K562 (cell line): ENCODE measurements at regions not wholly inside any gene's neighbourhood (a gene's known extent, or its start where the extent isn't known, plus 50 kb on each side); places are given as distances from the start of the nearest gene placed in this dataset.

Source experiments
- ATAC-seq: fragments of 200-7000 bp; cut with Tn5 transposase; 3 replicates; pipeline ENCODE4 v1.9.1; 2020; ENCODE audit warnings: moderate library complexity
- BruUV-seq: library from RNA; stranded (reverse); fragments of 400-500 nt; replicated peaks from 2 replicates; lab custom pipeline; 2021; lab: Mats Ljungman, UMichigan
- CTCF ChIA-PET: fragments of 300-600 bp; formaldehyde crosslinking; extraction: SDS; loops from one replicate; lab custom pipeline; 2021; ENCODE audit warnings: low intra/inter-chr PET ratio; lab: Yijun Ruan, JAX
- POLR2A ChIA-PET: fragments of 300-600, 350-650 bp; sonication (Branson Sonifier 250); formaldehyde crosslinking; extraction: SDS; loops from one replicate; lab custom pipeline; 2021; ENCODE audit warnings: antibody characterized with exemption, inconsistent platforms; lab: Yijun Ruan, JAX
- DNase-seq, 4 experiments: peaks; one replicate each; pipeline versions ENCODE4 v3.0.0 to v3.0.0-alpha.2; 2011 to 2018; ENCODE audit warnings: low spot score in 3 of 4, mixed read lengths in 3 of 4; ENCODE audit errors: extremely low read depth in 1 of 4
- FAIRE-seq: peaks from 2 replicates; lab custom pipeline; 2011; peaks lifted over from hg19 to GRCh38; lab: Jason Lieb, UNC
- H2AFZ ChIP-seq: 2 replicates; pipeline ENCODE4 v1.6.0; 2011; ENCODE audit warnings: low read depth, low read length, control low read depth, inconsistent platforms
- H3K27ac ChIP-seq: fragments of 200-600 bp; 3 replicates; pipeline ENCODE4 v1.8.0; 2011; ENCODE audit warnings: low read depth, mild to moderate bottlenecking, control low read depth, inconsistent platforms, low read length, moderate library complexity, mixed read lengths; ENCODE audit errors: extremely low read depth
- H3K27me3 ChIP-seq, 2 experiments: fragments of 300-600 bp in 1 of 2; 2 replicates in 1 of 2; 3 replicates in 1 of 2; pipeline versions ENCODE4 v1.6.0 to v1.8.0; 2011; ENCODE audit warnings: inconsistent platforms in 2 of 2, low read length in 2 of 2, mild to moderate bottlenecking in 1 of 2, mixed read lengths in 1 of 2, moderate library complexity in 1 of 2; ENCODE audit not compliant: control insufficient read depth in 2 of 2, insufficient read depth in 2 of 2
- H3K36me3 ChIP-seq: fragments of 300-600 bp; 3 replicates; pipeline ENCODE4 v1.8.0; 2011; ENCODE audit warnings: mild to moderate bottlenecking, low read length, inconsistent platforms; ENCODE audit not compliant: control insufficient read depth, insufficient read depth
- H3K4me1 ChIP-seq, 2 experiments: fragments of 200-600 bp in 1 of 2; replicated peaks in 1 of 2; 2 replicates in 1 of 2; 3 replicates in 1 of 2; pipeline versions ENCODE4 v1.5.1 to v1.8.0; 2011; ENCODE audit warnings: inconsistent platforms in 2 of 2, low read length in 2 of 2, mild to moderate bottlenecking in 1 of 2, mixed read lengths in 1 of 2, moderate library complexity in 1 of 2; ENCODE audit not compliant: control insufficient read depth in 2 of 2, insufficient read depth in 2 of 2
- H3K4me2 ChIP-seq: 2 replicates; pipeline ENCODE4 v1.6.1; 2011; ENCODE audit warnings: low read length, control low read depth, inconsistent platforms, mixed read lengths; ENCODE audit not compliant: insufficient read depth
- H3K4me3 ChIP-seq: fragments of 200-600 bp; sonication (generic), shearing (Covaris generic); 2 replicates; pipeline ENCODE4 v1.5.1; 2016; ENCODE audit warnings: control low read depth, inconsistent platforms
- H3K79me2 ChIP-seq: fragments of 200-600 bp; 3 replicates; pipeline ENCODE4 v1.8.0; 2011; ENCODE audit warnings: low read length, inconsistent platforms; ENCODE audit not compliant: control insufficient read depth, insufficient read depth
- H3K9ac ChIP-seq, 2 experiments: 2 replicates each; pipeline versions ENCODE4 v1.6.0 to v1.6.1; 2011; ENCODE audit warnings: low read depth in 2 of 2, low read length in 2 of 2, control low read depth in 1 of 2, inconsistent platforms in 1 of 2, mild to moderate bottlenecking in 1 of 2, mixed read lengths in 1 of 2; ENCODE audit not compliant: insufficient read depth in 1 of 2
- H3K9me1 ChIP-seq: one replicate; pipeline ENCODE4 v1.6.0; 2011; ENCODE audit warnings: inconsistent platforms, mild to moderate bottlenecking, low read length, moderate library complexity; ENCODE audit not compliant: control insufficient read depth, insufficient read depth
- H3K9me3 ChIP-seq: replicated peaks from 2 replicates; pipeline ENCODE4 v1.5.1; 2011; ENCODE audit warnings: low read depth, low read length, inconsistent platforms; ENCODE audit not compliant: control insufficient read depth, insufficient read depth
- H4K20me1 ChIP-seq: replicated peaks from 2 replicates; pipeline ENCODE4 v1.6.1; 2011; ENCODE audit warnings: low read length, inconsistent platforms, mixed read lengths; ENCODE audit not compliant: control insufficient read depth, insufficient read depth
- CBX3 ChIP-seq, 2 experiments: IDR thresholded peaks; 1 replicate in 1 of 2; 2 replicates in 1 of 2; pipeline ENCODE4 v1.6.1; 2012; ENCODE audit warnings: inconsistent platforms in 2 of 2, low read length in 2 of 2, borderline replicate concordance in 1 of 2, control low read depth in 1 of 2
- HEY1 ChIP-seq: fragments of 250-450 bp; sonication (Bioruptor Pico); IDR thresholded peaks from 2 replicates; pipeline ENCODE4 v1.5.0; 2020; ENCODE audit warnings: mild to moderate bottlenecking, moderate library complexity, borderline replicate concordance
- JUN ChIP-seq, 2 experiments: sonication (generic) in 1 of 2; formaldehyde crosslinking in 1 of 2; IDR thresholded peaks; 2 replicates each; pipeline versions ENCODE4 v1.6.1 to v1.8.0; 2012 to 2022; ENCODE audit warnings: borderline replicate concordance in 2 of 2, mild to moderate bottlenecking in 2 of 2, improper control_type of control experiment in 1 of 2, low read depth in 1 of 2, low read length in 1 of 2, missing genetic modification reagents in 1 of 2
- POLR2H ChIP-seq: IDR thresholded peaks from 2 replicates; pipeline ENCODE4 v1.6.1; 2016; ENCODE audit warnings: missing genetic modification characterization, low read depth, mild to moderate bottlenecking, control low read depth, missing compliant biosample characterization, moderate library complexity
- SREBF2 ChIP-seq: sonication (generic); formaldehyde crosslinking; IDR thresholded peaks from 2 replicates; pipeline ENCODE4 v1.4.0; 2020; ENCODE audit warnings: mild to moderate bottlenecking, missing genetic modification reagents
- TAF15 ChIP-seq: fragments of 200-400 bp; formaldehyde crosslinking; IDR thresholded peaks from 2 replicates; pipeline ENCODE4 v1.6.1; 2017; ENCODE audit warnings: mild to moderate bottlenecking, low read depth, low read length, moderate library complexity
- ZNF134 ChIP-seq: fragments of 250-450 bp; sonication (Bioruptor Pico); conservative IDR thresholded peaks from 2 replicates; pipeline ENCODE4 v1.4.0; 2020
- ZNF274 ChIP-seq: IDR thresholded peaks from 2 replicates; pipeline ENCODE4 v1.6.1; 2011; ENCODE audit warnings: low read depth, mild to moderate bottlenecking, low read length, moderate library complexity, borderline replicate concordance
- ZNF717 ChIP-seq: fragments of 250-450 bp; sonication (Bioruptor Pico); IDR thresholded peaks from 2 replicates; pipeline ENCODE4 v1.5.0; 2021
- WGBS: fragments of 100-300 bp; shearing (Covaris generic); methylation state at CpG from one replicate; pipeline ENCODE4 v1.1.6; 2016; ENCODE audit warnings: low coverage, mixed read lengths; ENCODE audit not compliant: insufficient coverage; ENCODE audit errors: missing lambda C conversion rate; 5-methylcytosine and 5-hydroxymethylcytosine counted together
- in situ Hi-C: fragments of 300-500 bp; cut with MboI; formaldehyde crosslinking; loops from 4 replicates; pipeline ENCODE4 v1.15.0; 2018; ENCODE audit warnings: inconsistent platforms, mixed read lengths
- intact Hi-C: fragments of 100-400 bp; cut with micrococcal nuclease; formaldehyde crosslinking; loops from 2 replicates; pipeline ENCODE4 v1.14.2; 2022

GRCh38 chr12:126201981-126202537 lies 1136.8 kb downstream of the AACS start:
- intact Hi-C loops (no loop called here), in situ Hi-C loops (no loop called here)
- 0% methylated on average over 3 of the region's 3 CpGs for WGBS
- DNase-seq (no peak), ATAC-seq (no peak)
- CTCF ChIA-PET, result no interaction called here
- no peaks in the 10 kb centered on the region for H3K9me1 ChIP-seq
- TF ChIP-seq POLR2H (tag) (no peak), SREBF2 (CRISPR knock-in tag) (no peak), TAF15 (no peak), ZNF717 (no peak), ZNF274 (no peak), ZNF134 (no peak), CBX3 (IDR thresholded peaks at IDR 0.05; ENCODE audit: borderline replicate concordance in 1 of 2, low read length in 2 of 2) (no peak), JUN (IDR thresholded peaks at IDR 0.05; ENCODE audit: borderline replicate concordance, low read depth, low read length) (no peak), JUN (CRISPR knock-in tag; IDR thresholded peaks at IDR 0.05; ENCODE audit: borderline replicate concordance) (no peak), HEY1 (CRISPR knock-in tag) (no peak)
- TF ChIP-seq, all 486 proteins: peak for 0
- no peak overlapping the region for H2AFZ ChIP-seq
- 0 out of 2 replicates have a peak, but pooled peaks cover 2% of the 10 kb centered on the region for H3K9me3 ChIP-seq
- FAIRE-seq, result no peak
- H3K27ac ChIP-seq, result no peak overlapping the region
- H3K9ac ChIP-seq, result no peak overlapping the region
- H3K27me3 ChIP-seq, result no peaks in the 10 kb centered on the region
- no peaks in the 10 kb centered on the region for H3K4me1 ChIP-seq
- BruUV-seq, result no TSS peak
- POLR2A ChIA-PET, result no interaction called here
- no peak overlapping the region for H3K4me2 ChIP-seq
- H3K36me3 ChIP-seq, result no peaks in the 10 kb centered on the region
- no peaks in the 10 kb centered on the region for H3K79me2 ChIP-seq
- no peak overlapping the region for H3K4me3 ChIP-seq
- no peaks in the 10 kb centered on the region for H4K20me1 ChIP-seq
